Endodermal cell (in vitro differentiated cells): ENCODE measurements at regions not wholly inside any gene's neighbourhood (a gene's known extent, or its start where the extent isn't known, plus 50 kb on each side); places are given as distances from the start of the nearest gene placed in this dataset.

ENCODE experiments used
- DNase-seq: peaks from one replicate; pipeline ENCODE4 v3.0.0-alpha.2; 2017
- H3K27ac ChIP-seq: 2 replicates; pipeline ENCODE4 v1.5.1; 2013; ENCODE audit warnings: mild to moderate bottlenecking, low read depth, low read length, moderate library complexity
- H3K27me3 ChIP-seq: 2 replicates; pipeline ENCODE4 v1.6.1; 2013; ENCODE audit warnings: mild to moderate bottlenecking, low read length, moderate library complexity; ENCODE audit not compliant: insufficient read depth, control insufficient read depth, poor library complexity, severe bottlenecking
- H3K36me3 ChIP-seq: 2 replicates; pipeline ENCODE4 v1.7.0; 2013; ENCODE audit warnings: mild to moderate bottlenecking, low read length, moderate library complexity; ENCODE audit not compliant: control insufficient read depth, insufficient read depth
- H3K4me1 ChIP-seq: one replicate; pipeline ENCODE4 v1.7.0; 2013; ENCODE audit warnings: low read length; ENCODE audit not compliant: control insufficient read depth, insufficient read depth
- H3K4me3 ChIP-seq: 2 replicates; pipeline ENCODE4 v1.5.1; 2013; ENCODE audit warnings: mild to moderate bottlenecking, low read length, moderate library complexity
- H3K9ac ChIP-seq: 2 replicates; pipeline ENCODE4 v1.6.1; 2013; ENCODE audit warnings: mild to moderate bottlenecking, low read length, moderate library complexity; ENCODE audit not compliant: poor library complexity, severe bottlenecking; ENCODE audit errors: extremely low read depth
- H3K9me3 ChIP-seq: 2 replicates; pipeline ENCODE4 v1.6.1; 2013; ENCODE audit warnings: mild to moderate bottlenecking, low read length, moderate library complexity; ENCODE audit not compliant: control insufficient read depth
- H3K27ac Mint-ChIP-seq: 2 replicates; pipeline ENCODE4 v1.8.0; 2020; ENCODE audit warnings: mixed read lengths
- H3K27me3 Mint-ChIP-seq: 2 replicates; pipeline ENCODE4 v1.8.0; 2021; ENCODE audit warnings: mild to moderate bottlenecking, mixed read lengths; ENCODE audit not compliant: insufficient read depth
- H3K36me3 Mint-ChIP-seq: 2 replicates; pipeline ENCODE4 v1.8.0; 2020; ENCODE audit warnings: low read depth, mixed read lengths
- H3K4me1 Mint-ChIP-seq: 2 replicates; pipeline ENCODE4 v1.8.0; 2020; ENCODE audit warnings: mixed read lengths
- H3K4me3 Mint-ChIP-seq: 2 replicates; pipeline ENCODE4 v1.8.0; 2020; ENCODE audit warnings: mild to moderate bottlenecking, moderate library complexity, mixed read lengths
- H3K9me3 Mint-ChIP-seq: 2 replicates; pipeline ENCODE4 v1.8.0; 2020; ENCODE audit warnings: mild to moderate bottlenecking, mixed read lengths
- CTCF ChIP-seq: fragments of 200-600 bp; sonication (generic); conservative IDR thresholded peaks from 2 replicates; pipeline ENCODE4 v1.5.0; 2021; ENCODE audit warnings: antibody characterized with exemption, mild to moderate bottlenecking
- WGBS, 2 experiments: methylation state at CpG; one replicate each; pipeline versions ENCODE4 v1.1.5 to v1.1.7; 2013; ENCODE audit warnings: missing lambda C conversion rate in 2 of 2, mixed read lengths in 1 of 2; ENCODE audit not compliant: insufficient coverage in 1 of 2, insufficient read length in 1 of 2; 5-methylcytosine and 5-hydroxymethylcytosine counted together

DNA sequence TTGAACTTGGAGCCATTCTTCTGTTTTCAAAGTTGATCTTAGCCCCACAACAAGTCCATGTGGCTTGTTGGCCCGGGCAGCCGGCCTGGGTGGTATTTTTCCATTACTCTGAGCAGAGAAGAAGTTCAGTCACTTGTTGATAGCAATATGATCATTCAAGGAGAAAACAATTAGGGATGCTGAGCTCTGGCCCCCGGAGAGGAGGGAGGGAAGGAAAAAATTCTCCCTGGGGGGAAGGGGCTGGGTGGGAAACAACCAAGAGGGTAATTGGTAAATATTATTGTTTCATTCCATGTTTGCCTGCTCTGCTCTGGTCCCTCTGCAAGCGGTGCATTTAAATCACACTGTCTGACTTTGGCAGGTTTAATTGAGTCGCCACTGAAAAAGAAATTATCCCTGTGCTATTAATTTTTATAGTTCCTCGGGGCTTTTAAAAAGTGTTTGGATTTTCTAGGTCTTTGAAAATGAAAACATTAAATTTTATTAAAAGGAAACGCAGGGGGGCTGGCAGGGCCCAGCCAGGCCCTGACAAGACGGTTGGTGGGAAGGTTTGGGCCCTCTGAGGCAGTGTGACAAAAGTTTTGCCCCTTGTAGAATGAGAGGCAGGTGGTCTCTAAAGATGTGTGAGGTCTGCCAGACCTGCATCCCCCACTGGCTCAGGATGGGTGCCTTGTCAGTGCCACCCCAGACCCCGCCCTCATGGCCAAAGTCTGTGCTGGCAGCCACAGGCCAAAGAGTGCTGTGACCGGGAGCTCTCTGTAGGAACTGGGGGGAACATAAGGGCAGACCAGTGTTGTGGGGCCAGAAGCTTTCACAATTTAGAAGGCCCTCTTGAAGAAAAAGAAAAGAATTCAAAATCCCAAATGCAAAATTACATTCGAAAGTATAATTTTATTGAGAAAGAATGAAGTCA is 52.5 kb upstream of the SLC14A2 start:
- H3K27ac Mint-ChIP-seq = no peak overlapping the region
- H3K4me1 ChIP-seq = peaks cover 10% of the 10 kb centered on the region
- H3K27me3 ChIP-seq = no peaks in the 10 kb centered on the region
- no peak for DNase-seq
- no peaks in the 10 kb centered on the region for H3K9me3 ChIP-seq
- 92 to 100% methylated on average over 4 to 11 of the region's 11 CpGs for WGBS, 2 experiments
- TF ChIP-seq CTCF = no peak
- H3K36me3 Mint-ChIP-seq = peaks cover 1% of the 10 kb centered on the region
- H3K4me3 ChIP-seq = no peak overlapping the region
- H3K36me3 ChIP-seq = no peaks in the 10 kb centered on the region
- H3K9ac ChIP-seq = no peak overlapping the region
- H3K4me3 Mint-ChIP-seq = no peak overlapping the region
- H3K4me1 Mint-ChIP-seq = peaks cover 22% of the 10 kb centered on the region
- no peak overlapping the region for H3K27ac ChIP-seq
- H3K27me3 Mint-ChIP-seq = peaks cover 4% of the 10 kb centered on the region
- H3K9me3 Mint-ChIP-seq = peaks cover 6% of the 10 kb centered on the region

DNA sequence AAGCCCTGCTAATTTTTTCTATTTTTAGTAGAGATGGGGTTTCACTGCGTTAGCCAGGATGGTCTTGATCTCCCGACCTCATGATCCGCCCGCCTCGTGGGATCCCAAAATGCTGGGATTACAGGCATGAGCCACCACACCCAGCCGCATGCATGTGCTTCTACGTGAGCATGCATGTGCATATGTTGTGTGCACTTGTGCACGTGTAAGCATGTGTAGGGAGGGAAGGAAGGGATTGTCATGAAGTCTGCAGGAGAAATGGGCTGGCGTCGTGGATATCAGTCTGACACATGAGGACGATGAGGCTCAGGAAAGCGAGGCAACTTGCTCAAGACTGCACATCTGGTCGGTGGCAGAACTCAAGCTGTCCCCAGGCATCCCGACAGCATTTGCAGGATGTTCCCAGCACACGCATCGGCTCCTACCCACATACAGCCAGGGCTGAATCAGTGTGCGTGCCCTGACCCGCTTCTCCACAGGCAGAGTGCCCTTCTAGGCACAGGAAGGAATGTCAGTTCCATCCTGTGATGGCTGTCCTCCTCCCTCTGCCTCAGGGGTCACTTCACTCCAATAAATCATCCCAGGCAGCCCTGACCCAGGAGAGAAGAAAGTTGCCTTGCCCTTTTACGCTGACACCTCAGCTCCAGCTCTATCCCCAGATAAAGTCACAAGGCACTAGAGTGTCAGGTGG is 49.9 kb upstream of the SLC14A2 start:
- peaks cover 8% of the 10 kb centered on the region for H3K9me3 ChIP-seq
- Mint-ChIP-seq H3K4me1 (peaks cover 19% of the 10 kb centered on the region), H3K4me3 (no peak overlapping the region), H3K27me3 (peaks cover 4% of the 10 kb centered on the region), H3K36me3 (peaks cover 1% of the 10 kb centered on the region), H3K9me3 (peaks cover 9% of the 10 kb centered on the region), H3K27ac (no peak overlapping the region)
- no peak overlapping the region for H3K27ac ChIP-seq
- no peak for TF ChIP-seq CTCF
- H3K9ac ChIP-seq = no peak overlapping the region
- H3K4me1 ChIP-seq = peaks cover 8% of the 10 kb centered on the region
- H3K4me3 ChIP-seq = no peak overlapping the region
- H3K36me3 ChIP-seq = no peaks in the 10 kb centered on the region
- WGBS, 2 experiments = 87 to 88% methylated on average over 14 to 19 of the region's 19 CpGs
- no peaks in the 10 kb centered on the region for H3K27me3 ChIP-seq
- DNase-seq = no peak
